ENCODE measurements at regions not wholly inside any gene's neighbourhood (a gene's known extent, or its start where the extent isn't known, plus 50 kb on each side); places are given as distances from the start of the nearest gene placed in this dataset.
A peak's percentile ranks its signal among the peaks of the same experiment; 100 is the strongest.
"Not testable (repeated sequence)": the region's sequence is repeated elsewhere in the genome, so short reads cannot be mapped to it uniquely, and the experiment has no call there.

DNA sequence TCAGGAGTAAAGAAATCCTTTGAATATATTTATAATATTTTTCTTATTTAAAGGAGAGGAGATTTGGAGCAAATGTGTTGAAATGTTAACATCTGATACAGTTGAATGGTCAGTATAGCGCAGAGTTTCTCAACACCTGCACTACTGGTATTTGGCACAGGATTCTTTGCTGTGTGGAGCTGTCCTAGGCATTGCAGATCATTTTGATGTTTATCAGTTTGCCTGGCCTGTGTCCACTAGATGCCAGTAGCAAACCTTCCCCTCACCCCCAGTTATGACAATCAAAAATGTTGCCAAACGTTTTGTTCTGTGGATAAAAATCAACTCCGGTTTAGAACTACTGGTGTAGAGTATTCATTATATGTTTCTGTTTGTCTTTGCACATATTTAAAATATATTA, 765.3 kb upstream of the SLIT2 start:
- FAIRE-seq = no peak

DNA sequence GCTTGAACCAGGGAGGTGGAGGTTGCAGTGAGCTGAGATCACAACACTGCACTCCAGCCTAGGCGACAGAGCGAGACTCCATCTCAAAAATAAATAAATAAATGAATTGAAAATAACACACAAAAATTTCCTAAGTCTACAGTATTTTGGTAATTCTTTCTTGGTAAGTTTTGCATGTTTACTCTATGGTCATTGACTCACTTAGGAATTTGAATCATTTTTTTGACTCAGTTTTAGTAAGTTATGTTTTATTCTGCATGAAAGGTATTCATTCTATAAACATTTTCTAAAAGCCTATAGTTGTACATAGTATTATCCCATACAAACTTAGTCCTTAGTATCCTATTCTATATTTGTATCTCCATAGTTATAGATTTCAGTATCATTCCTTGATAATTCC, 772.9 kb upstream of the SLIT2 start:
- no peak for FAIRE-seq

DNA sequence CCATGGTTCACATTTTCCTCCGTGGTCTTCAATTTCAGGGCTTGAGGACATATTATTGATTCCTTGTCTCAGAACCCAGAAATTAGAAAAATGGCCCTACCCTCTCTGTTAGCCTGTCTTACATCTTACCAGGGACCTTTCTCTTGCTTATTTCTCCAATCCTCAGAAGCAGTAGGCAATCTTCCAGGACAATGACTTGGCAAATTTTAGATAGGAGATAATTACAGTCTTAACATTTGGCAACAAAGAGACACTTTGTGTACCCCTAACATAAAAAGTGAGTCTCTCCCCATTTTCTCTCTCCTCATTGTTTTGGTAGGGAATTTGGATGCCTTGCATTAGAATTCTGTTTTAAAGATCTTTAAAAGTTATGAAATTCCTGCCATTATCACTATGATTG, 778.1 kb upstream of the SLIT2 start:
- FAIRE-seq = no peak

DNA sequence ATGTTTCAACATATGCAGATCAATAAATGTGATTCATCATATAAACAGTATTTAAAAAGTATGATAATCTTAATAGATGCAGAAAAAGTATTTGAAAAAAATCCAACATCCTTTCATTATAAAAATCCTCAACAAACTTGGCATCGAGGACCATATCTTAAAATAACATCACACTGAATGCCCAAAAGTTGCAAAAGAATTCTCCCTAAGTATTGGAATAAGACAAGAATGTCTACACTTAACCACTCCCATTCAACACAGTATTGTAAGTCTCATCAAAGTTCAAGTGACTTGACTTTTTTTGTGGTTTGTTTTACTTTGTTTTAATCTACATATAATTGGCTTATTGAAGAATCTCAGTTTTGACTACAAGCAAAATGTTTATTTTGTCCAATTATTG, 779.0 kb upstream of the SLIT2 start:
- FAIRE-seq = no peak

GRCh38 chr4:19470001-19470400, 781.7 kb upstream of the SLIT2 start:
- not testable (repeated sequence) for FAIRE-seq

DNA sequence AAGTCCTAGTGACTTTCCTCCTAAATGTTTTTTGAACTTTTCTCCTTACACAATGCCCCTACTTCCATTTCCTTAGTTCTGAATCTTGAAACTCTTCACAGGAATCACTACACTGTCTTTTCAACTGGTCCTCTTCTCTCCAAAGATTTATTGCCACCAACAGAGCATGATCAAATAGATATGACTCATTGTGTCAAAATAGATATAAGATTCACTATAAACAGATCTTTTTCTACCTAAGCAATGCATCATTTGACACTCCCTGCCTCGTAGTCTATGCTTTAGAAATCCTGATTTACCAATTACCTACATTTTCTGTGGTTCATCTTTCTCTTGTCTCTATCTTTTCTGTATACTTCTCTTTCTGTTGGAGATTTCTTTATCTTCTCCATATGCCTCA, 789.6 kb upstream of the SLIT2 start:
- FAIRE-seq = no peak

GRCh38 chr4:19455850-19456602, 795.7 kb upstream of the SLIT2 start:
- FAIRE-seq = no peak

DNA sequence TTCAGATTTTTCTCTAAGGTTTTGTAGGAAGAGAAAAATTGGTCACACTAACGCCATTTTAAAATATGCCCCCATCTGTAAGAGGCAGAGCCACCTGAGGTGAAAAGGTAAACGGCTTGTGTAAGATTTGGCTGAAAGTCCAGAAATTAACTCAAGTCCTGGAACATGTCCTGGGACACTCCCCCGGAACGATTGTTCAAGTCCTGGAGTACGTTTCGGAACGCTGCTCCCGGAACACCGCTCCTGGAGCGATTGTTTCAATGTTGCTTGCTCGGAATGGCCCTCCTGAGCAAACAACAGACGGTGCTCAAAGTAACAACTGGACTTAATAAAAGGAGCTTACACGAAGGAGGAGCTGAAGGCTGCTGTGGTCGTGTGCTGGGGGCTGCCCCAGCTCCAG, 796.5 kb upstream of the SLIT2 start:
- FAIRE-seq = no peak

DNA sequence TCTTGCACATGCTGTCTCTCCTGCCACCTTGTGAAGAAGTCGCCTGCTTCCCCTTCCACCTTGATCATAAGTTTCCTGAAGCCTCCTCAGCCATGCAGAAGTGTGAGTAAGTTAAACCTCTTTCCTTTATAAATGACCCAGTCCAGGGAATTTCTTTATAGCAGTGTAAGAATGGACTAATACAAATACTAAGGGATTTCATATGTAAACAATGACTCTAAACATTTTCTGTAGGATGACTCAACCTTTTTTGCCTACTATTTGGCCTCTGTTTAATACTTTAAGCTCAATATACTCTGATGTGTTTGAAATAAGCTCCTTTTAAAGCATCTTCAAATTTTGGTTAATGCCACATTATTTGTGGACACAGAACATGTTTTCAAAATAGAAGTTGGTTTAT, 813.5 kb upstream of the SLIT2 start:
- no peak for FAIRE-seq

- FAIRE-seq = no peak
Measured at GRCh38 chr4:19437008-19437407, 814.7 kb upstream of the SLIT2 start.

GRCh38 chr4:19429684-19430083, 822.0 kb upstream of the SLIT2 start:
- no peak for FAIRE-seq

- FAIRE-seq = no peak
Measured at GRCh38 chr4:19425146-19425545, 826.6 kb upstream of the SLIT2 start.

DNA sequence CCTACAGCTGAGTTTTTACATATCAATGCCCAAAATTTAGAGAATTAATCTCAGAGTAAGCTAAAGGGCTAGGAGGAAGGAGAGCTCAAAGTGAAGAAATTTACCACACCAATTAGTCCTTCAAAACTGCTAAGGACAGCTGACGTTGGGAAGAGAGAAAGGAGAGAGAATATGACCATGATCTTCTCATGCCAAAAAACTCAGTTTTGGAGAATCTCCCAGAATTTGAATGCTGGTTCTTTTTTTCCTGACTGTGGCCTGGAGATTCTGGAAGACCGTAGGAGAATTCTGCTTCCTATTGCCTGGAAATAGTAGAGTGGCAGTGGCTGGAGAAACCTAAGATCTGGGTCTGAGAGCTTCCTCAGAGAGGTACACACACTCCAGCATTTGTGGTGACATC, 834.4 kb upstream of the SLIT2 start:
- FAIRE-seq = no peak

DNA sequence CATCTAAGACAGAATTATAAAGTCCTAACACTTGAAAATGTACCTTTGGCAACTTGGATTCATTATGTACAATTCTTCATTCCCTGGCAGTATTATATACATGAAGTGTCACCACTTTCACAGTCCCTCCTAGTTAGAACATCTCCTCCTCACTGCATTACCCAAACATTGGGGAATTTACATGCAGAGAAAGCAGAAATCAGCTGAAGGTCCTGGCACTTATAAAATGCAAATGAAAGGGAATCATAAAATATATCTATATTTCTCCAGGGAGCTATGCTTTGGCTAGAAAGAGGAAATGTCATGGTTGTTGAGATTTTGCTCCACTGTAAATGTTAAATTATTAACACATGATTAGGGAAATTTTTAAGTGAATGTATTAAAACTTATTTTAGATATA, 835.6 kb upstream of the SLIT2 start:
- FAIRE-seq = no peak

GRCh38 chr4:19408490-19408889, 843.2 kb upstream of the SLIT2 start:
- FAIRE-seq = no peak

GRCh38 chr4:19406789-19407188, 844.9 kb upstream of the SLIT2 start:
- FAIRE-seq = no peak

- no peak for FAIRE-seq
Measured at GRCh38 chr4:19403786-19404370, 847.8 kb upstream of the SLIT2 start.

DNA sequence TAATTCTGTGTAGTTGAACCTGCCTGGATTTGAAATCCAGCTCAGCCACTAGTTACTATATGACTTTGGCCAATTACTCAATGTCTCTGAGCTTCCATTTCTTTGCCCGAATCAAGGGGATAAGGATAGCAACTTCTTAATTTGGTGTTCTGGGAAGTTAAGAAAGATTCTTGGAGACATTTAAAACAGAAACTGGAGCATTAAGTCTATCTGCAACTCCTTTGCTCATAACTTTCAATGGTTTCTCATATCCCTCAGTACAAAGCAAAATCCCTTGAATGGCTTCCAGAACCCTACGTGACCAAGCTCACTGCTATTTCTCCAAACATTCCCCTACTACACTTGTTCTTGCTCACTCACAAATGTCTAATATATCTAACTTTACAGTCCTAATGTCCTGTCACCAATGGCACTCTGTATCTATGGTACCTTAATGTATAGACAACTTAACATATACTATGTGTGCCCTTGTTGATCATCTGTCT, 849.1 kb upstream of the SLIT2 start:
- FAIRE-seq = no peak

- no peak for FAIRE-seq
Measured at GRCh38 chr4:19401301-19402080, 850.2 kb upstream of the SLIT2 start.

- no peak for FAIRE-seq
Measured at GRCh38 chr4:19400820-19401219, 850.9 kb upstream of the SLIT2 start.

- FAIRE-seq = no peak
Measured at GRCh38 chr4:19399001-19399400, 852.7 kb upstream of the SLIT2 start.

DNA sequence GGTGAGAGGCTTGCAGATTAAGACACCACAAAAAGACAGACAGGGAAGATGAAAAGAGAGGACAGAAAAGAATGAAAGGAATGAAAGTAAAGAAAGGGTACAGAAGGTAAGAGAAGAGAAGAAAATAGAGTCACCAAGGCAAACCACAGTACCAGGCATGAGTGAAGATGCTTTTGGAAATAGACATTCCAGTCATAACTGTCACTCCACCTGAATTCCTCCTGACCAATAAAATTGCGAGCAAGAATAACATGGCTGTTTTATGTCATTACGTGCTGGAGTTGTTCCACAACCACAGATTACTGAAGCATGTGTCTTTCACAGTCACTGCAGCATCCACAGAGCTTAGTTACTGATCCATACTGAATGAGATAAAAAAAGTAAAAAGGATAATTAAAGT, 864.9 kb upstream of the SLIT2 start:
- no peak for FAIRE-seq

DNA sequence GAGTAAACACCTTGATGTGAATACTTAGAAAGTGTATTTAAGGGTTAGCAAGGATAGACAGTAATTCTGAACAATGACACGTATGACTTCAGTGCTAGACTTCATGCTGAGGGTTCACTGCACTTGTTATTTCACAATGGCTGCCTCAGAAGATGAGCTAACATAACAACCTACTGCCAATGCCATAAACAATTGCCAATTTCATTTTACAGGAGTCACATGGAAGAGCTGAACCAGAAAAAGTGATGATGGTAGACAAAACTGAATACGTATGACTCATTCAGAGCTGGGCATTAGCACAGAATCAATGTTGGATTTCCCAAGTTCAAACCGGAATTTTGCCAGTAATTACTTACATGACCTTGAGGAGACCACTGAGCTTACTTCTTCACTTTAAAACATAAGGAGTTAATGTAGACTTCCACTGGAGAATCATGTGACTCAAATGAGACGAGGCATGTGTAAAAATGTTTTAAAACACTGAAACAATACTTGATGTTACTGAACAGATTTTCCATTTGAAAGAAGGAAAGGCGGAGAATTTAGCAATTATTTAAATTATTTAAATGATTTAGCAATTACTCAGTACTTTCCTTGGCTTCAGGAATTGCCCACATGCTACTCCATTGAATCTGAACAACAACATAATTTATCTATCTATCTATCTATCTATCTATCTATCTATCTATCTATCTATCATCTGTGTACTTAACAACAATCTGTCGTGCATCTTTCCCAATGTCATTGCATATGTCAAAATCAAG, 868.5 kb upstream of the SLIT2 start:
- FAIRE-seq = peak; percentile 30
